T-cell (primary cell): ENCODE measurements at regions not wholly inside any gene's neighbourhood (a gene's known extent, or its start where the extent isn't known, plus 50 kb on each side); places are given as distances from the start of the nearest gene placed in this dataset.

Experiments
- ATAC-seq, 4 experiments: fragments of 200-7000 bp in 3 of 4; fragments of 150-1000 bp in 1 of 4; cut with Tn5 transposase; replicated peaks in 1 of 4; 1 replicate in 3 of 4; 2 replicates in 1 of 4; pipeline ENCODE4 v1.10.0; 2021; ENCODE audit warnings: moderate library complexity in 3 of 4, mild to moderate bottlenecking in 2 of 4, moderate number of reproducible peaks in 1 of 4
- CTCF ChIA-PET, 2 donors: fragments of 300-600 bp; sonication (Branson Sonifier 250); formaldehyde crosslinking; loops; one replicate each; lab custom pipeline; 2022; ENCODE audit warnings: antibody characterized with exemption in 2 of 2; lab: Charles Lee
- POLR2A ChIA-PET, 2 donors: fragments of 300-600 bp; sonication (Branson Sonifier 250); formaldehyde crosslinking; loops; one replicate each; lab custom pipeline; 2022; ENCODE audit warnings: antibody characterized with exemption in 2 of 2; lab: Charles Lee
- DNase-seq, 35 experiments: peaks; one replicate each; pipeline versions ENCODE4 v3.0.0 to v3.0.0-alpha.2; 2013 to 2023
- H3K27ac ChIP-seq: one replicate; pipeline ENCODE4 v1.5.1; 2013; ENCODE audit warnings: low read length
- H3K27me3 ChIP-seq, 2 experiments: replicated peaks in 1 of 2; 1 replicate in 1 of 2; 2 replicates in 1 of 2; pipeline versions ENCODE4 v1.6.1 to v1.7.0; 2013; ENCODE audit warnings: low read length in 1 of 2, mixed read lengths in 1 of 2; ENCODE audit not compliant: control insufficient read depth in 2 of 2, insufficient read depth in 2 of 2; ENCODE audit errors: extremely low read depth in 1 of 2
- H3K36me3 ChIP-seq, 2 donors: 1 replicate in 1 of 2; 2 replicates in 1 of 2; pipeline versions ENCODE4 v1.6.1 to v1.7.0; 2013; ENCODE audit warnings: low read length in 1 of 2; ENCODE audit not compliant: control insufficient read depth in 2 of 2, insufficient read depth in 1 of 2; ENCODE audit errors: extremely low read depth in 1 of 2
- H3K4me1 ChIP-seq, 2 experiments: 1 replicate in 1 of 2; 2 replicates in 1 of 2; pipeline versions ENCODE4 v1.6.1 to v1.7.0; 2013; ENCODE audit warnings: low read length in 2 of 2, mixed read lengths in 1 of 2; ENCODE audit not compliant: insufficient read depth in 2 of 2, control insufficient read depth in 1 of 2; ENCODE audit errors: extremely low read depth in 1 of 2
- H3K4me3 ChIP-seq, 2 donors: 1 replicate in 1 of 2; 2 replicates in 1 of 2; pipeline versions ENCODE4 v1.5.1 to v1.7.0; 2013; ENCODE audit warnings: mild to moderate bottlenecking in 2 of 2, low read length in 1 of 2, moderate library complexity in 1 of 2; ENCODE audit not compliant: control insufficient read depth in 1 of 2; ENCODE audit errors: extremely low read depth in 1 of 2
- H3K9me3 ChIP-seq: 2 replicates; pipeline ENCODE4 v1.7.0; 2013
- H3K27ac Mint-ChIP-seq, 2 donors: one replicate each; pipeline ENCODE4 v1.8.0; 2020 to 2021; ENCODE audit warnings: mild to moderate bottlenecking in 2 of 2, mixed read lengths in 2 of 2
- H3K27me3 Mint-ChIP-seq, 2 donors: one replicate each; pipeline ENCODE4 v1.8.0; 2021 to 2022; ENCODE audit warnings: mixed read lengths in 2 of 2
- H3K36me3 Mint-ChIP-seq: one replicate; pipeline ENCODE4 v1.8.0; 2021; ENCODE audit warnings: mixed read lengths
- H3K4me1 Mint-ChIP-seq, 3 donors: one replicate each; pipeline ENCODE4 v1.8.0; 2020 to 2022; ENCODE audit warnings: mixed read lengths in 3 of 3, mild to moderate bottlenecking in 1 of 3
- H3K4me3 Mint-ChIP-seq, 3 donors: one replicate each; pipeline ENCODE4 v1.8.0; 2020 to 2022; ENCODE audit warnings: mild to moderate bottlenecking in 3 of 3, mixed read lengths in 3 of 3, moderate library complexity in 3 of 3
- H3K9me3 Mint-ChIP-seq, 3 donors: one replicate each; pipeline ENCODE4 v1.8.0; 2020 to 2022; ENCODE audit warnings: mixed read lengths in 3 of 3
- WGBS: methylation state at CpG from one replicate; pipeline ENCODE4 v1.1.5; 2013; ENCODE audit warnings: missing lambda C conversion rate; ENCODE audit not compliant: insufficient coverage; 5-methylcytosine and 5-hydroxymethylcytosine counted together

DNA sequence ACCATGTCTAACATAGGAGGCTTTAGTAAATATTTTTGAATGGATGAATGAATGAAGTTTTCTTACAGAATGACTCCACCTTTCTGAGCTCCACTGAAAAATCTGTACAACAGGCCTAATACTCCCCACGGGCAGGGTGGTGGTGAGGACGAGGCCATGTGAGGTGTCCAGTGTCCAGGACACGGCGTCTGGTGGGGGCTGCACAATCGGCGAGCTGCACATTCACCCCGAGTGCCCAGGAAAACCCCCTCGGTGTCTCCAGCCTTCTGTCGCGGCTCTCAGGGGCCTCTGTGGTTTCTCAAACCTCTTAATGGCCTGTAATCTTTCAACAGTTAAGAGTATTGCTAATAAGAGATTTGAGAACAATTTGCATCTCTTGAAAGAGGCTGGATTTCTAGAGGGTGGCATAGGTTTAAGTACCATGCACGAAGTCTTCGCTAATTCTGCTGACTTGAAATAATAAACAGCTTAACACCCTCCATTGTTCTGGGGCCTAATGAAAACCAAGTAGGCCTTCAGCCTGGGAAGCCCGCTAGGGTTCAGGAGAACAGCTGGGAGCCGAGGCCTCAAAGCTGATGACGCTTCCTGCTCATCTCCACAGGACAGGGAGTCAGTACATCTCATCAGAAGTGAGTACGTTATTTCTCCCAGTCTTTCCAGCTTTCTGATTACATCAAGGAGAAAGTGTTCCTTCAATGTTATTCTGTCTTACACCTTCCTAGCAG lies 304.6 kb upstream of the FOXF1 start:
- ChIA-PET CTCF (no interaction called here), POLR2A (no interaction called here)
- no peaks in the 10 kb centered on the region for H3K9me3 Mint-ChIP-seq
- H3K4me1 Mint-ChIP-seq, result no peaks in the 10 kb centered on the region
- H3K27me3 ChIP-seq, result peaks cover 0 to 32% of the 10 kb centered on the region in 2 experiments
- ATAC-seq (no peak), DNase-seq (no peak)
- no peak overlapping the region for H3K27ac Mint-ChIP-seq
- no peak overlapping the region for H3K4me3 ChIP-seq
- H3K4me1 ChIP-seq, result no peaks in the 10 kb centered on the region
- WGBS, result 86% methylated on average over 5 of the region's 16 CpGs
- H3K36me3 ChIP-seq, result no peaks in the 10 kb centered on the region
- H3K27me3 Mint-ChIP-seq, result peaks cover 11 to 16% of the 10 kb centered on the region in 2 donors
- no peaks in the 10 kb centered on the region for H3K36me3 Mint-ChIP-seq
- no peaks in the 10 kb centered on the region for H3K9me3 ChIP-seq
- no peak overlapping the region for H3K4me3 Mint-ChIP-seq
- no peak overlapping the region for H3K27ac ChIP-seq

DNA sequence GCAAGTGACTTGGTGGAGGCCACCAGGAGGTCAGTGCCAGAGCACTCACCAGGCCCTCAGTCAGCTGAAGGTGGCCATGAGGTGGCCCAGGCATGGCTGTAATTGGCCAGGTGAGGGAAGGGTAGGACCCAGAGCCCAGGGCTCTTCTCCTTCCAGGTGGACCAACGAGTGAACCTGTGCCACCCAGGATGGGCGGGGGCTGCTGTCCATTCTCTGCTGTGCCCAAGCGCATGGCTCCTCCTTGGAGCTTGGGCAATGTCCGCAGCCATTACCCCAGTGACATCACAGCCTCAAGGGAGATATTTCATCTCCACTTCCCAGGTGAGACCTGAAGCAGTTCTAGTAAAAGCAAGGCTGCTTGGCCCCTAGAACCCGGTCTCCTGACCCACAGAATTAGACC lies 303.0 kb upstream of the FOXF1 start:
- Histone ChIP-seq H3K27ac (no peak overlapping the region), H3K27me3 (peaks cover 0 to 17% of the 10 kb centered on the region in 2 experiments), H3K36me3 (no peaks in the 10 kb centered on the region), H3K4me3 (no peak overlapping the region), H3K4me1 (no peaks in the 10 kb centered on the region), H3K9me3 (no peaks in the 10 kb centered on the region)
- Mint-ChIP-seq H3K4me1 (no peaks in the 10 kb centered on the region), H3K9me3 (peaks cover 0 to 5% (median 2%) of the 10 kb centered on the region in 3 donors), H3K4me3 (no peak overlapping the region), H3K27me3 (peaks cover 4 to 6% of the 10 kb centered on the region in 2 donors), H3K27ac (no peak overlapping the region), H3K36me3 (no peaks in the 10 kb centered on the region)
- POLR2A ChIA-PET, result no interaction called here
- no peak for ATAC-seq
- no peak for DNase-seq
- CTCF ChIA-PET, result no interaction called here
- 71% methylated on average over 5 of the region's 5 CpGs for WGBS

DNA sequence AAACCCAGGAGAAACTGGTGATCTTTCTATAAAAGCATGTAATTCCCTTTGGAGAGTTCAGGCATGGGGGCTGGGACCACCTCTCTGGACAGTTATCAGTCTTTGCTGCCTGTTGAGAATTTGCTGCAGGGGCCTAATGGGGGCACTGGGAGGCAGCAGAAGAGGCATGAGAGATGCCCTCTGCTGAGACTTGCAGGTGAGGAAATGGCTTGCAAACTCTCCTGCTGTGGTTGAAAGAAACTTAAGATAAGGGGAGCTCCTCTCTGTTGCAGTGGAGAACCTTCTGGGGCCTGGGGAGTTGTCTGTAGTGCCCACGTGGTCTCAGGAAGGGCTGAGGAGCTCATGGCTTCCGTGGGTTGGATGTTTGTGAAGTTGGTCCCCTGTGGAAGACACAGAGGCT lies 301.1 kb upstream of the FOXF1 start:
- CTCF ChIA-PET, result no interaction called here
- Mint-ChIP-seq H3K4me1 (peaks cover 0 to 7% (median 0%) of the 10 kb centered on the region in 3 donors), H3K27ac (no peak overlapping the region), H3K9me3 (peaks cover 0 to 12% (median 9%) of the 10 kb centered on the region in 3 donors), H3K4me3 (no peak overlapping the region), H3K36me3 (no peaks in the 10 kb centered on the region), H3K27me3 (no peaks in the 10 kb centered on the region)
- H3K27me3 ChIP-seq, result peaks cover 0 to 13% of the 10 kb centered on the region in 2 experiments
- POLR2A ChIA-PET, result no interaction called here
- 34% methylated on average over 2 of the region's 2 CpGs for WGBS
- H3K9me3 ChIP-seq, result no peaks in the 10 kb centered on the region
- no peak overlapping the region for H3K27ac ChIP-seq
- no peaks in the 10 kb centered on the region for H3K4me1 ChIP-seq
- no peaks in the 10 kb centered on the region for H3K36me3 ChIP-seq
- H3K4me3 ChIP-seq, result no peak overlapping the region
- ATAC-seq (no peak), DNase-seq (no peak)

DNA sequence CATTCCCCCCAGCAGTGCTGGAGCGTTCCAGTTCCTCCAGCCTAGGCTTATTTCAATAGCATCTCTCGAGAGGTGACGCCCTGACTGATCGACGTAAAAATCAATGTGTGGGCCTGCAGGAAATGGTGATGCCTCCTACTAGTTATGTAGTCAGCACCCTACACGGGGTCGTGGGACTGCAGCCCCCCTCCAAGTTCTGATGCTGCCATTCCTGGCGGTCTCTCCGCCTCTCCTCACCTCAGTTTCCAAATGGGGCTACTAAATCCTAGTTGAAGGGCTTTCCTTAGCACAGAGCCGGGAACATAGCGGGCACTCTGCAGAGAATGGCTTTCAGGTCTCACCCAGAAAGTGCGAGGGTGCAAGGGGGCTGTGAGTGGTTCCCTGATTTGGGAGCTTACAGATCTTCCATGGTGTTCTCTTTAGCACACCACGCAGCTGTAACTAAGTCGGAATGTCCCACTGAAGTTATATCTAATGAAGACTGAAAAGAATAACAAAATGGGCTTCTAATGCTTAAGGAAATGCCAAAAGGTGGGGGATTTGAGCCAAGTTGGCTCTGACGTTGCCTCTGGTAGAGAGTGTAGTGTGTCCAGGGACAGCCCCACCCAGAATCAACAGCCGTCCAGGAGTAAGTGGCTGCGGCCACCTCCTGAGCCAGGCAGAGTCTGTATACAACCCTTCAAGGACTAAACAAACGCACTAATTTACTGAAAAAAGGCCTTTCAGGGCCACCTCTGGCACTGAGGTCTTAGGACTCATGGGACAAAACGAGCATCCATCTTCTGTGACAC lies 299.7 kb upstream of the FOXF1 start:
- POLR2A ChIA-PET, result no interaction called here
- peaks cover 0 to 7% of the 10 kb centered on the region in 2 donors for H3K27me3 Mint-ChIP-seq
- H3K27ac ChIP-seq, result no peak overlapping the region
- H3K4me1 Mint-ChIP-seq, result peaks cover 0 to 7% (median 0%) of the 10 kb centered on the region in 3 donors
- 83% methylated on average over 13 of the region's 19 CpGs for WGBS
- H3K4me3 Mint-ChIP-seq, result no peak overlapping the region
- peaks cover 0 to 12% (median 9%) of the 10 kb centered on the region in 3 donors for H3K9me3 Mint-ChIP-seq
- H3K4me3 ChIP-seq, result no peak overlapping the region
- no peaks in the 10 kb centered on the region for H3K9me3 ChIP-seq
- no peak for ATAC-seq
- no peaks in the 10 kb centered on the region for H3K36me3 Mint-ChIP-seq
- no peaks in the 10 kb centered on the region for H3K36me3 ChIP-seq
- H3K27ac Mint-ChIP-seq, result no peak overlapping the region
- CTCF ChIA-PET, result no interaction called here
- no peak for DNase-seq
- H3K27me3 ChIP-seq, result peaks cover 0 to 11% of the 10 kb centered on the region in 2 experiments
- H3K4me1 ChIP-seq, result no peaks in the 10 kb centered on the region

DNA sequence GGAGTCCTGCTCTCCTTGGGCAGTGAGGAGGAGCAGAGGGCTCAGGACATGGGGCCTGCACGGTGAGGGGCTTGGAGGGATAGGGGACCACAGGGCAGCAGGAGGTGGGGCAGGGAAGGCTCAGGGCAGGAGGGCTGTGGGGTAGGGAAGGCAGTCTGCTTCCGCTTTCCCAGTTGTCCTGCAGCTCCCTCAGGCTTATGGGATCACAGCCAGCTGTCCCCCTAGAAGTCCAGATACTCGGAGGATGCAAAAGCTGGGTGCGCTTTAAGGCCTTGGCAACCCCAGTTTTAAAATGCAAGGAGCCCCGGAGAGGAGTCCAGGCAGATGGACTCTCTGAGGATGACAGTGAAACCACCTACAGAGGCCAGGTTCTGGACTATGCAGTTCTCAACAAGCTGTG lies 299.1 kb upstream of the FOXF1 start:
- Histone ChIP-seq H3K4me3 (no peak overlapping the region), H3K36me3 (no peaks in the 10 kb centered on the region), H3K27ac (no peak overlapping the region), H3K9me3 (no peaks in the 10 kb centered on the region), H3K4me1 (no peaks in the 10 kb centered on the region), H3K27me3 (peaks cover 0 to 12% of the 10 kb centered on the region in 2 experiments)
- Mint-ChIP-seq H3K4me1 (peaks cover 0 to 7% (median 0%) of the 10 kb centered on the region in 3 donors), H3K27me3 (peaks cover 0 to 9% of the 10 kb centered on the region in 2 donors), H3K9me3 (peaks cover 0 to 12% (median 9%) of the 10 kb centered on the region in 3 donors), H3K4me3 (no peak overlapping the region), H3K36me3 (no peaks in the 10 kb centered on the region), H3K27ac (no peak overlapping the region)
- 71% methylated on average over 2 of the region's 5 CpGs for WGBS
- ChIA-PET POLR2A (no interaction called here), CTCF (no interaction called here)
- DNase-seq, result no peak
- no peak for ATAC-seq

DNA sequence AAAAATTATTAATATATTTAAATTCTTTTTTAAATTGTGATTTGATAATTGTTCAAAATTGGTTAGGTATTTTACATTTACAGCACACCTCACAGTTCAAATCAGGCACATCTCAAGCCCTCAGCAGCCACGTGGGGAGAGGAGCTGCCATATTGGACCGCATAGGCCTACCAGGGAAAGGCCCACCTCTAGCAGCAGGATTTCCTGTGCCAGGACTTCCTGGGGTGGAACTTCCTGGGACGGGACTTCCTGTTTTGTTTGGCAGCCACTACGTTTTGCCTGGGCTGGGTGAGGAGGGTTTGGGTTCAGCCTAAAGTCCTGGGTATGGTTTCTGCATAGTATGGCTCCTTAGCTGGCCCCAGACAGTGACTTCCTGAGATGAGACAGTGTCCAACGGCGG lies 298.5 kb upstream of the FOXF1 start:
- ChIA-PET POLR2A (no interaction called here), CTCF (no interaction called here)
- H3K4me1 ChIP-seq, result no peaks in the 10 kb centered on the region
- Mint-ChIP-seq H3K9me3 (peaks cover 0 to 12% (median 9%) of the 10 kb centered on the region in 3 donors), H3K27ac (peak overlapping the region in 1 of 2 donors; percentile 5), H3K4me1 (peaks cover 0 to 7% (median 0%) of the 10 kb centered on the region in 3 donors), H3K27me3 (peaks cover 0 to 9% of the 10 kb centered on the region in 2 donors), H3K36me3 (no peaks in the 10 kb centered on the region), H3K4me3 (no peak overlapping the region)
- no peak for DNase-seq
- WGBS, result 42% methylated on average over 2 of the region's 6 CpGs
- H3K27me3 ChIP-seq, result peaks cover 0 to 16% of the 10 kb centered on the region in 2 experiments
- no peaks in the 10 kb centered on the region for H3K36me3 ChIP-seq
- no peak overlapping the region for H3K27ac ChIP-seq
- no peaks in the 10 kb centered on the region for H3K9me3 ChIP-seq
- no peak overlapping the region for H3K4me3 ChIP-seq
- no peak for ATAC-seq
